PC-3 (cell line): ENCODE measurements at regions not wholly inside any gene's neighbourhood (a gene's known extent, or its start where the extent isn't known, plus 50 kb on each side); places are given as distances from the start of the nearest gene placed in this dataset.

Experiments used
- ATAC-seq: fragments of 200-7000 bp; cut with Tn5 transposase; 2 replicates; pipeline ENCODE4 v1.9.1; 2020; ENCODE audit warnings: mild to moderate bottlenecking, moderate library complexity
- BruUV-seq: library from RNA; stranded (reverse); fragments of 400-500 nt; replicated peaks from 2 replicates; lab custom pipeline; 2021; lab: Mats Ljungman, UMichigan
- CTCF ChIA-PET: fragments of 300-600 bp; sonication (Branson Sonifier 250); formaldehyde crosslinking; loops from one replicate; lab custom pipeline; 2022; ENCODE audit warnings: antibody characterized with exemption; lab: Charles Lee
- POLR2A ChIA-PET: fragments of 300-600 bp; sonication (Branson Sonifier 250); formaldehyde crosslinking; loops from one replicate; lab custom pipeline; 2022; ENCODE audit warnings: antibody characterized with exemption; ENCODE audit not compliant: unreplicated experiment; lab: Charles Lee
- DNase-seq: peaks from one replicate; pipeline ENCODE4 v3.0.0-alpha.2; 2015
- H2AFZ ChIP-seq: fragments of 300-600 bp; sonication (generic); 2 replicates; pipeline ENCODE4 v1.6.0; 2016; ENCODE audit warnings: antibody characterized with exemption, low read length
- H3F3A ChIP-seq: fragments of 300-600 bp; sonication (generic); one replicate; pipeline ENCODE4 v1.6.0; 2017; ENCODE audit warnings: antibody characterized with exemption, low read length, control low read depth, mild to moderate bottlenecking; ENCODE audit not compliant: unreplicated experiment
- H3K27ac ChIP-seq: fragments of 300-600 bp; sonication (generic); 2 replicates; pipeline ENCODE4 v1.5.1; 2016; ENCODE audit warnings: mild to moderate bottlenecking, low read length
- H3K27me3 ChIP-seq: fragments of 300-600 bp; sonication (generic); 2 replicates; pipeline ENCODE4 v1.6.1; 2016; ENCODE audit warnings: low read length, mixed read lengths
- H3K36me3 ChIP-seq: fragments of 300-600 bp; sonication (generic); 2 replicates; pipeline ENCODE4 v1.6.1; 2016; ENCODE audit warnings: low read depth, mixed run types, low read length, mixed read lengths
- H3K4me1 ChIP-seq: fragments of 300-600 bp; sonication (generic); 2 replicates; pipeline ENCODE4 v1.5.1; 2016; ENCODE audit warnings: low read length; ENCODE audit not compliant: insufficient read depth
- H3K4me2 ChIP-seq: fragments of 300-600 bp; sonication (generic); 2 replicates; pipeline ENCODE4 v1.6.0; 2016; ENCODE audit warnings: low read length
- H3K4me3 ChIP-seq: fragments of 300-600 bp; sonication (generic); 2 replicates; pipeline ENCODE4 v1.5.1; 2016; ENCODE audit warnings: mild to moderate bottlenecking, low read length, mixed read lengths
- H3K79me2 ChIP-seq: fragments of 300-600 bp; sonication (generic); 2 replicates; pipeline ENCODE4 v1.6.1; 2017; ENCODE audit warnings: low read length, mixed read lengths
- H3K9ac ChIP-seq: fragments of 300-600 bp; sonication (generic); 2 replicates; pipeline ENCODE4 v1.6.0; 2016; ENCODE audit warnings: mild to moderate bottlenecking, low read length
- H3K9me2 ChIP-seq: fragments of 300-600 bp; sonication (generic); replicated peaks from 2 replicates; pipeline ENCODE4 v1.6.1; 2016; ENCODE audit warnings: mixed run types, low read length, mixed read lengths
- H3K9me3 ChIP-seq: fragments of 300-600 bp; sonication (generic); 2 replicates; pipeline ENCODE4 v1.6.1; 2016; ENCODE audit warnings: low read length, mixed read lengths
- H4K20me1 ChIP-seq: fragments of 300-600 bp; sonication (generic); 2 replicates; pipeline ENCODE4 v1.6.1; 2016; ENCODE audit warnings: low read length, mixed read lengths
- EZH2 ChIP-seq: fragments of 300-600 bp; sonication (generic); IDR thresholded peaks from one replicate; pipeline ENCODE4 v1.6.1; 2017; ENCODE audit warnings: antibody characterized with exemption, mild to moderate bottlenecking, low read length; ENCODE audit not compliant: unreplicated experiment
- EZH2phosphoT487 ChIP-seq: fragments of 300-600 bp; sonication (generic); IDR thresholded peaks from 2 replicates; pipeline ENCODE4 v1.6.1; 2018; ENCODE audit warnings: mild to moderate bottlenecking, antibody characterized with exemption, low read length, borderline replicate concordance
- intact Hi-C: fragments of 100-400 bp; cut with micrococcal nuclease; formaldehyde crosslinking; loops from 2 replicates; pipeline ENCODE4 v1.9.0; 2023
- TF ChIP-seq, protein P1 (sequence below): fragments of 300-600 bp; sonication (generic); conservative IDR thresholded peaks from 2 replicates; pipeline ENCODE4 v1.5.1; 2017; ENCODE audit warnings: antibody characterized with exemption, low read depth, mild to moderate bottlenecking, low read length

- ChIA-PET POLR2A (no interaction called here), CTCF (no interaction called here)
- H3K9me2 ChIP-seq, result no peaks in the 10 kb centered on the region
- no peaks in the 10 kb centered on the region for H3K9me3 ChIP-seq
- no TSS peak for BruUV-seq
- intact Hi-C loops, result loop anchor here (5.0 kb wide), 2 partner anchors 378 to 708 kb away; no protein-coding TSS in a partner anchor
- no peaks in the 10 kb centered on the region for H3F3A ChIP-seq
- no peaks in the 10 kb centered on the region for H3K4me1 ChIP-seq
- H2AFZ ChIP-seq, result no peak overlapping the region
- TF ChIP-seq, protein P1, sequence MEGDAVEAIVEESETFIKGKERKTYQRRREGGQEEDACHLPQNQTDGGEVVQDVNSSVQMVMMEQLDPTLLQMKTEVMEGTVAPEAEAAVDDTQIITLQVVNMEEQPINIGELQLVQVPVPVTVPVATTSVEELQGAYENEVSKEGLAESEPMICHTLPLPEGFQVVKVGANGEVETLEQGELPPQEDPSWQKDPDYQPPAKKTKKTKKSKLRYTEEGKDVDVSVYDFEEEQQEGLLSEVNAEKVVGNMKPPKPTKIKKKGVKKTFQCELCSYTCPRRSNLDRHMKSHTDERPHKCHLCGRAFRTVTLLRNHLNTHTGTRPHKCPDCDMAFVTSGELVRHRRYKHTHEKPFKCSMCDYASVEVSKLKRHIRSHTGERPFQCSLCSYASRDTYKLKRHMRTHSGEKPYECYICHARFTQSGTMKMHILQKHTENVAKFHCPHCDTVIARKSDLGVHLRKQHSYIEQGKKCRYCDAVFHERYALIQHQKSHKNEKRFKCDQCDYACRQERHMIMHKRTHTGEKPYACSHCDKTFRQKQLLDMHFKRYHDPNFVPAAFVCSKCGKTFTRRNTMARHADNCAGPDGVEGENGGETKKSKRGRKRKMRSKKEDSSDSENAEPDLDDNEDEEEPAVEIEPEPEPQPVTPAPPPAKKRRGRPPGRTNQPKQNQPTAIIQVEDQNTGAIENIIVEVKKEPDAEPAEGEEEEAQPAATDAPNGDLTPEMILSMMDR, result no peak
- no peak for TF ChIP-seq EZH2phosphoT487
- peak; percentile 2 for TF ChIP-seq EZH2
- H3K4me2 ChIP-seq, result no peak overlapping the region
- H3K27ac ChIP-seq, result no peak overlapping the region
- no peaks in the 10 kb centered on the region for H4K20me1 ChIP-seq
- DNase-seq (no peak), ATAC-seq (no peak)
- H3K36me3 ChIP-seq, result no peaks in the 10 kb centered on the region
- H3K9ac ChIP-seq, result no peak overlapping the region
- no peak overlapping the region for H3K4me3 ChIP-seq
- H3K79me2 ChIP-seq, result no peaks in the 10 kb centered on the region
- H3K27me3 ChIP-seq, result peaks cover 69% of the 10 kb centered on the region
Measured at GRCh38 chr14:56494167-56494566, 85.4 kb upstream of the TMEM260 start.

- H3K9me3 ChIP-seq, result no peaks in the 10 kb centered on the region
- TF ChIP-seq, protein P1, result no peak
- no peak for TF ChIP-seq EZH2phosphoT487
- TF ChIP-seq EZH2, result no peak
- H3K27me3 ChIP-seq, result peaks cover 89% of the 10 kb centered on the region
- DNase-seq (no peak), ATAC-seq (no peak)
- H3K4me3 ChIP-seq, result no peak overlapping the region
- H3K36me3 ChIP-seq, result no peaks in the 10 kb centered on the region
- BruUV-seq, result no TSS peak
- no peaks in the 10 kb centered on the region for H3F3A ChIP-seq
- no peak overlapping the region for H2AFZ ChIP-seq
- H3K9ac ChIP-seq, result no peak overlapping the region
- H3K4me1 ChIP-seq, result no peaks in the 10 kb centered on the region
- H3K79me2 ChIP-seq, result no peaks in the 10 kb centered on the region
- no peaks in the 10 kb centered on the region for H4K20me1 ChIP-seq
- H3K4me2 ChIP-seq, result no peak overlapping the region
- no peak overlapping the region for H3K27ac ChIP-seq
- ChIA-PET POLR2A (no interaction called here), CTCF (no interaction called here)
- intact Hi-C loops, result no loop called here
- no peaks in the 10 kb centered on the region for H3K9me2 ChIP-seq
Measured at GRCh38 chr14:56498112-56498511, 81.5 kb upstream of the TMEM260 start.

DNA sequence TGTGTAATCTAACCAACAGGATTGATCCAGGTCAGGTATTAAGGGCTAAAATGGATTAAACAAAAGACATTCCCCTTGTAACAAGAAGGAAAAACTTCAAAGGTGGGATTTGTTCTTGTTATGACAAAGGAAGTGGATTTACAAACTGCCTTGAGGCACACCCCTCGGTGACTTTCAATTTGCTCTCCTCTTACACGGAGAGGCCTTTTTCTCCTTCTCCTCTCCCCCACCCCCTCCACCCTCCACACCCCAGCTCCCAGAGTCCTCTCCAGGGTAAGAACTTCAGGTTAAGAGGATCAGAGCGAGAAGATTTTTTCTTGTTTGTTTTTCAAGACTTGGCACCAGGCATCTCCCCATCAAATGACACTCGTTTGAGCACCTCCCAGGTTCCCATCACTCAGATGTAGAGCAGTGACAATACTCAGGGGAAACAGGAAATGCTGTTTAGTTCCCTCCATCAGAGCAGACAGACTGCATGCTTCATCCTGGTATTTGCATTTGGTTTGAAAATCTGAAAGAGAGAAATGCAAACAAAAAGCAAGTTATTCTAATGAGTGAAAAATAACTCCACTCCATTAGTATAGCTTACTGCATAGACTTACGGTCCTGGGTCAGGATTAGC is 77.6 kb upstream of the TMEM260 start:
- Histone ChIP-seq H3K4me1 (no peaks in the 10 kb centered on the region), H3K9ac (no peak overlapping the region), H3K9me3 (no peaks in the 10 kb centered on the region), H3F3A (no peaks in the 10 kb centered on the region), H4K20me1 (no peaks in the 10 kb centered on the region), H2AFZ (no peak overlapping the region), H3K4me2 (no peak overlapping the region), H3K9me2 (no peaks in the 10 kb centered on the region), H3K27me3 (peaks cover 89% of the 10 kb centered on the region), H3K27ac (no peak overlapping the region), H3K4me3 (no peak overlapping the region), H3K36me3 (no peaks in the 10 kb centered on the region), H3K79me2 (no peaks in the 10 kb centered on the region)
- ATAC-seq (no peak), DNase-seq (no peak)
- peak; percentile 48 for TF ChIP-seq EZH2
- TF ChIP-seq, protein P1, result no peak
- ChIA-PET CTCF (interaction anchor here (0.6 kb wide), 1 partner anchor 41 kb away, joined by 3 read pairs; no protein-coding TSS in a partner anchor), POLR2A (no interaction called here)
- BruUV-seq, result no TSS peak
- intact Hi-C loops, result no loop called here
